ENCODE measurements at regions not wholly inside any gene's neighbourhood (a gene's known extent, or its start where the extent isn't known, plus 50 kb on each side); places are given as distances from the start of the nearest gene placed in this dataset.

- Histone ChIP-seq H3K9me1 (replicated peaks; ENCODE audit: control insufficient read depth, extremely low read depth, insufficient read depth, low read length) (no peaks in the 10 kb centered on the region), H3K4me1 (ENCODE audit: control insufficient read depth, extremely low read depth, insufficient read depth, low read length) (no peaks in the 10 kb centered on the region), H3K4me3 (replicated peaks in 1 of 3; ENCODE audit: insufficient read depth in 1 of 3, low read depth in 1 of 3, low read length in 3 of 3) (no peak overlapping the region), H3K4me2 (ENCODE audit: insufficient read depth, low read length) (no peak overlapping the region), H2AFZ (ENCODE audit: low read depth, low read length) (no peak overlapping the region), H3K9ac (replicated peaks; ENCODE audit: extremely low read depth, insufficient read depth, low read length) (no peak overlapping the region), H3K27me3 (ENCODE audit: control insufficient read depth in 2 of 2, insufficient read depth in 2 of 2, low read length in 2 of 2) (no peaks in the 10 kb centered on the region), H3K27ac (ENCODE audit: insufficient read depth, low read depth, low read length) (no peak overlapping the region), H3K79me2 (ENCODE audit: control insufficient read depth, insufficient read depth, low read length) (no peaks in the 10 kb centered on the region), H3K9me3 (replicated peaks; ENCODE audit: control insufficient read depth, insufficient read depth, low read length) (peaks cover 4% of the 10 kb centered on the region), H4K20me1 (replicated peaks; ENCODE audit: control insufficient read depth, extremely low read depth, insufficient read depth, low read length) (no peaks in the 10 kb centered on the region), H3K36me3 (ENCODE audit: control insufficient read depth in 2 of 2, extremely low read depth in 1 of 2, insufficient read depth in 2 of 2, low read length in 2 of 2) (no peaks in the 10 kb centered on the region)
- ChIA-PET POLR2A (no interaction called here), CTCF (no interaction called here)
- DNase-seq (ENCODE audit: low read depth, low spot score) (no peak), FAIRE-seq (no peak)
- dilution Hi-C loops (cut with MboI; ENCODE audit: extremely low pct_ligation_motif_present, low sequenced_read_pairs): no loop called here
- no peak for TF ChIP-seq JUN (IDR thresholded peaks at IDR 0.05; ENCODE audit: borderline replicate concordance, insufficient read depth, insufficient read length, low read depth)
- TF ChIP-seq CTCF (IDR thresholded peaks at IDR 0.05; ENCODE audit: extremely low read depth in 1 of 2, insufficient read depth in 1 of 2, low read depth in 1 of 2, low read length in 2 of 2): no peak
- TF ChIP-seq MAX (IDR thresholded peaks at IDR 0.05; ENCODE audit: insufficient read depth, insufficient read length): no peak
- TF ChIP-seq EZH2 (IDR thresholded peaks at IDR 0.05; ENCODE audit: borderline replicate concordance, low read depth, low read length, severe bottlenecking): no peak
- no peak for TF ChIP-seq POLR2A (IDR thresholded peaks at IDR 0.05; ENCODE audit: low read depth, low read length)
- TF ChIP-seq POLR2AphosphoS5 (IDR thresholded peaks at IDR 0.05; ENCODE audit: insufficient read depth, low read depth, low read length): no peak
- TF ChIP-seq FOS (IDR thresholded peaks at IDR 0.05; ENCODE audit: borderline replicate concordance, insufficient read depth, low read length): no peak
- no peak for TF ChIP-seq MYC (IDR thresholded peaks at IDR 0.05; ENCODE audit: low read depth, low read length)
- TF ChIP-seq GATA2 (IDR thresholded peaks at IDR 0.05; ENCODE audit: insufficient read depth, insufficient read length, low read depth, low read length): no peak
- BruUV-seq (replicated peaks): no TSS peak
- intact Hi-C loops (cut with micrococcal nuclease): no loop called here
Observed at GRCh38 chr5:4198461-4198860, 602.8 kb downstream of the IRX1 start.
